GM18867 (cell line): ENCODE measurements at regions not wholly inside any gene's neighbourhood (a gene's known extent, or its start where the extent isn't known, plus 50 kb on each side); places are given as distances from the start of the nearest gene placed in this dataset.

Source experiments
- ATAC-seq: cut with Tn5 transposase; IDR thresholded peaks from one replicate; pipeline ENCODE4 v1.9.1; 2021; ENCODE audit warnings: mild to moderate bottlenecking, moderate library complexity; ENCODE audit not compliant: unreplicated experiment

DNA sequence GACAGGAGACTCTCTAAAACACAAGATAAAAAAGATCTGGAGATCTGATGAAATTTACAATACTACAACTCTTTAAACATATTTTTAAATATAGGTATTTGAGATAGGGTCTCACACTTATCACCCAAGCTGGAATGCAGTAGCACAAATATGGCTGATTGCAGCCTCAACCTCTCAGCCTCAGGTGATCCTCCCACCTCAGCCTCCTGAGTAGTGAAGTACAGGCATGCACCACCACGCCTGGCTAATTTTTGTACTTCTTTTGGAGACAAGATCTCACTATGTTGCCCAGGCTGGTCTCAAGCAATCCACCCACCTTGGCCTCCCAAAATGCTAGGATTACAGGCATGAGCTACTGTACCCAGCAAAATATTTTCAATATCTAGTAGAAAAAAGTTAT, 170.0 kb upstream of the NR5A2 start:
- no peak for ATAC-seq

DNA sequence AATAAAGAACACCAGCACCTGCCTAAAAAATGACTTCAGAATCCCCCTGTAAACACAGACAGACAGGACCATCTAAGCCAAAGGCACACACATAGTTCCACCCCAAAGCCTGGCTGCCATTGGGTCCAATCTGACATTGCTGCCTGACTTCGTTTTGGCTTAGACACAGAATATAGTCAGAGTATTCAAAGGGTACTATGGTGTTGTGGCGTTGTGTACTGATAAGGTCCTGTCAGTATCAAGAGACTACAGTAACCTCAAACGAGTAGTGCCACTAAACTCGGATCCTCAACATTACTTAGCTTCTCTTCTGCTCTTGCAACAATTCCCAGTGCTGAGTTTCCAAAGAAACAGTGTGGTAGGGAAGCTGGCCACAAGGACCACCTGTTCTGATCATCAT, 169.3 kb upstream of the NR5A2 start:
- no peak for ATAC-seq

DNA sequence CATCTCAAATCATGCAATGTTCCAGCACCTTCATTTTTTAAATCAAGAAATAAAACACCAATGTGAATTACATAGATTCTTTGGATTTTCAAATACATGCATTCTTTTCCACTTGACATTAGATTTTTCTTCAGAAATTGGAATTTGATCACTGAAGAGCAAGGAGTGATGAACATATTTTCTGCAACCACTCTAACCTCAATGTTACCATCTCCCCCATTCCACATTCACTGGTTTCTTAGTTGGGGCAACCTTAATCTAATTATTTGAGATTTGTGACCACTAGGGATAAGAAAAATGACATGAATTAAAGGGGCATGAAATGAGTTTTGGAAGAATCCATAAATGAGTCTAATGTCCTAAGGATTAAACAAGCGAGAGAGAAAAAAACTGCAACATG, 168.7 kb upstream of the NR5A2 start:
- ATAC-seq: no peak

DNA sequence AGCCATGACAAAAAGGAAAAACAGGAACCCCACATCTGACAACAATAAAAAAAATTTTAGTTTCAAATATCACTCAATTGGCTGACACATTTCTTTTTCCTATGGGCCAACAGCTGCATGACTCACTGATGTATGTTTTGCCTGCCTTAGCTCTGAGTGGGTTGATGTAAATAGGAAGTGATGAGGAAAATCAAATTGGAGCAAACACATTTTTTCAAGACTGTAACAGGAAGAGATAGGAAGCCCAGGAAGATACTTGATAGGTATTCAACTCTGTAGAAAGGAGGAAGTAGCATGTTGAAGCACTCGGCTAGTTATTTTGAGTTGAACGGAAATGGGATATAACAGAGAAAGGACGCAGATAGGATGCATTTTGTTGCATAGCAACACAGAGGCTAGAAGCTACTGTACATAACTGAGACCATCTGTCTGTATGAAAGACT, 168.0 kb upstream of the NR5A2 start:
- no peak for ATAC-seq

DNA sequence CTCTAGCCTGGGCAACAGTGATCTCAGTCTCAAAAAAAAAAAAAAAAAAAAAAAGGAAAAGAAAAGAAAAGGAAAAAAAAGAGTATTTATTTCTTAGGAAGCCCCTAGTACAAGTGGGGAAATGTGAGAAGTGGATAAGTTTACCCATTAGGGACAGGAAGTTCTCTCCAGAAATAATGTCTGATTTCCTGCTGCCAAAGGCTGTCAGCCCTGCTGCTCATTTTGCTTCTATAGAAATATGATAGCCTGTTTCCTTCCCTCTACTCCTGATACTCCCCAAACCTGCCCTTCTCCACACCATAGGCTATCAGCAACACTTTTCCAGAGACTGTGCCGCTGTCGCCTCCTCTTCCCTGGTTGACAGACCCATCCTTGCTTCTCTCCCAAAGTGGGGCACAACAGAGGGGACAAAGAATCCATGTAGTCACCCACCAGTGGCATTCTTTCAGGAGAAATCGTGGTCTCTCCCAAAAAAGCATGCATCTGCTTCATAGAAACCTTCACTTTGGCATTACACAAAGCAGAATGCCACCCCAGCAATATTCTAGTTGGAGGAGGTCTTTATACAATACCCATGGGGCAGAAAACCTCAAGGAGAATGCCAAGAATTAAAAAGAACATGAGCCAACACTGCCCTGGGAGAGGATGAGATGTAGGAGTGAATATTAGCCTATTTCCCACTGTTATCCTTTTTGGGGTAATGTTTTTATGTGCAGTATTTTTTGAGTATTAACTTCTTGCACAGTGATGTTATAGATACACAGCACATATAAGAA, 166.3 kb upstream of the NR5A2 start:
- no peak for ATAC-seq

DNA sequence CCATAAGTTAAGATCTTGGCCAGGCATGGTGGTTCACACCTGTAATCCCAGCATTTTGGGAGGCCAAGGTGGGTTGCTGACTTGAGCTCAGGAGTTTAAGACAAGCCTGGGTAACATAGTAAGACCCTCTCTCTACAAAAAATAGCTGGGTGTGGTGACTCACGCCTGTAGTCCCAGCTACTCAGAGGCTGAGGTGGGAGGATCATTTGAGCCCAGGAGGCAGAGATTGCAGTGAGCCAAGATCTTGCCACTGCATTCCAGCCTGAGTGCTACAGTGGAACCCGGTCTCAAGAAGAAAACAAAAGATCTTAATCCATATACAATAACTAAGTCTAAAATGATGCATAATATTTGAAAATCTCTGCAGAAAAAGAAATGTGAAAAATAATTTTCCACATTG, 165.5 kb upstream of the NR5A2 start:
- no peak for ATAC-seq

DNA sequence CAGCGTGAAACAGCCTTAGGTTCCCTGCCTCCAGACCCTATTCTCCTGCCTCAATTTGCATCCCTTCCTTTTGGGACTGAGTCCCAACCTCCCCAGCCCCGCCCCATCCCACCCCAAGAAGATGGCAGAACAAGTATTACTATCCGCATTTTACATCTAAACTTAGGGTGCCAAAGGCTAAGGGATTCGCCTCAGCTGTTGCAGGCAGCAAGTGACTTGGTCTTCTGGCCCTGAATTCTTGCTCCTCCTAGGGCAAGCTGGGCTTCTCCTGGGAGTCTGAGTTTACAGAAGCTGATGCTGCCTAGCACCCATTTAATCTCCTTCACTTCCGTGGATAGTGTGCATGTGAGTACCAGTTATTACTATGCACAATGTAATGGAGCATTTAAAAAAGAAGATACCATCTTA, 161.3 kb upstream of the NR5A2 start:
- ATAC-seq: no peak

DNA sequence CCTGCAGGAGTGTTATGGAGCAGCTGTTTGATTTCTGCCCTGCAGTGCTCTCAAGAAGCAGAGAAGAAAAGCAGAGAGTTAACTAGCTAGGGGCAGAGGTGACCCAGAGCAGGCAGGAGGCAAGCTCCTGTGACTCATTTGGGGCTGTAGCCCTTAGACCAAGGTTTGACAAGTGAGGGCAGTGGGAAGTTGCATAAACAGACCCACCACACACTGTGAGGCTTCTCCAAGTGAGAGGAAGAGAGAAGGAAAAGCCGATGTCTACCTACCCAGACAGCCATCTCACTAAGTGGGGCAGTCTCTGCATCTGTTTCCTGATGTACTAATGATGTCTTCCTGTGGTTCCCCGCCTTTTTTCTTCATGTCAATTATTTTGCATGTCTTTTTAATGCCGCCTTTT, 159.9 kb upstream of the NR5A2 start:
- ATAC-seq: no peak

DNA sequence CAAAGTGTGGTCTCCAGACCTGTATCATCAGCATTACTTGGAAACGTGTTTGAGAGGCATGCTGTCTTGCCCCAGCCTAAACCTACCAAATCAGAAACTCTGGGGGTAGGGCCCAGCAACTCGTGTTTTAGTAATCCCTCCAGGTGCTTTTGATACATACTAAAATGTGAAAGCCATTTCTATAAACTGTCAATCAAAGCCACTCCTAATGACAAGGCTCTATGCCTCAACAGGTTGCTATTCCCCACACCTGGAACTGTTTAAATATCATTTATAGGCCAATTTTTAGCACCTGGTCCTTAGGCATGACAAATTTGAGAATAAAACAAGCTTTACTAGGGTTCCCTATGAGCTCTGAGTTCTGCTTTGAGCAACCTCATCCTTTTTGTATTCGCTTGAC, 158.7 kb upstream of the NR5A2 start:
- no peak for ATAC-seq

DNA sequence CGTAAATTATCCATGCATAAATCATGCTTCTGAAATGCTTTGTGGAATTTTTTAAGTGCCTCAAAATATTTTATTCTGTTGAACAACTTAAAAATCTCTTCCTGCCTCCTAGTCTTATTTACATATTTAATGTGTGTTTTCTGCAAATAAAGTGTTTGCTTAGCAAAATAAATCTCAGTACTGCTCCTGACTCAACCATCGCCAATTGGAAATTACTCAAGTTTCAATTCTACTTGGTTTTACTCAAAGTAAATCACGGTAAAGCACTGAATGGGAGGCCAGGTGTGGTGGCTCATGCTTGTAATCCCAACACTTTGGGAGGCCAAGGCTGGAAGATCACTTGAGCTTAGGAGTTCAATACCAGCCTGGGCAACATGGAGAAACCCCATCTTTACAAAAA, 152.2 kb upstream of the NR5A2 start:
- ATAC-seq: no peak

DNA sequence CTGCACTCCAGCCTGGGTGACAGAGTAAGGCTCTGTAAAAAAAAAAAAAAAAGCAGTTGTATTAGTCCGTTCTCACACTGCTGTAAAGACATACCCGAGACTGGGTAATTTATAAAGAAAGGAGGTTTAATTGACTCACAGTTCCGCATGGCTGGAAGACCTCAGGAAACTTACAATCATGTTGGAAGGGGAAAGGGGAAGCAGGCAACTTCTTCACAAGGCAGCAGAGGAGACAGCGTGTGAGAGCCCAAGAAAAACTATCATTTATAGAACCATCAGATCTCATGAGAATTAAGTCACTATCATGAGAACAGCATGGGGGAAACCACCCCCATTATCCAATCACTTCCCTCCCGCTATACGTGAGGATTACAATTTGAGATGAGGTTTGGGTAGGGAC, 151.7 kb upstream of the NR5A2 start:
- ATAC-seq: no peak

DNA sequence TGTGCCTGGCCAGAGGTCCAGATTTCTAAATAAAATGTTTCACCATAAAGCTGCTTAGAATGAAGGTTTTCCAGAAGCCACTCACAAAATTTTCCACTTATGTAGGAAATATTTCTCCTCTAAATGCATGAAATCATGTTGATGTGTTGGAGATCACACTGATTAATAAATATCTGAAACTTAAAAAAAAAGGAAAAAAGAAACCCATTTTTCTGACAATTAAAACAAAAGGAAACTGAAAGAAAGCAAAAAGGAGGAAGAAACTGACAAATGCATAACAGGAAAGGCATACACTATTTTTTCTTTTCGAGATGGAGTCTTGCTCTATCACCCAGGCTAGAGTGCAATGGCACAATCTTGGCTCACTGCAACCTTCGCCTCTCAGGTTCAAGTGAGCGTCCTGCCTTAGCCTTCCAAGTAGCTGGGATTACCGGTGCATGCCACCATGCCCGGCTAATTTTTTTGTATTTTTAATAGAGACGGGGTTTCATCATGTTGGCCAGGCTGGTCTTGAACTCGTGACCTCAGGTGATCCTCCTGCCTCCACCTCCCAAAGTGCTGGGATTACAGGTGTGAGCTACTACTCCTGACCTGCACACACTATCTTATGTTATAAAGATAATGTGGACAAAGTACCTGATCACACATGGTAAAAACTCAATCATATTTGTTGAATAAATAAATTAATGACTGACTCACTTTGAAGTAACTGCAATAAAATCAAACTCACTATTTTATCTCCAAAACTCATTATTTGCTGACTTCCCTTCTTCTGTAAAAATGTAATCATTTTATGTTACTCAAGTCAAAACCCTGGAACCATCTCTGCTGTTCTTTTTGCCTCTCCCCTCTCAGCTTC, 149.8 kb upstream of the NR5A2 start:
- no peak for ATAC-seq

DNA sequence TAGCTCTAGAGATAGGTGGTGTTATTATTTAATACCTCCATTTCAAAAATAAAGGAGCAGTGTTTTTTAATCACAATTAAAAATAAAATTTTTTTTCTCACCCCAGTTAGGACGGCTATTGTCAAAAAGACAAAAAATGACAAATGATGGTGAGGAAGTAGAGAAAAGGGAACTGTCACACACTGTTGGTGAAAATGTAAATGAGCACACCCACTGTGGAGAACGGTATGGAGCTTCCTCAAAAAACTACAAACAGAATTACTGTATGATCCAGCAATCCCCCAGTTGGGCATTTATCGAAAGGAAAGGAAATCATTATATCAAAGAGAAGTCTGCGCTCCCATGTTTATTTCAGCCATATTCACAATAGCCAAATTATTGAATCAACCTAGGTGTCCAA, 148.7 kb upstream of the NR5A2 start:
- ATAC-seq: no peak

DNA sequence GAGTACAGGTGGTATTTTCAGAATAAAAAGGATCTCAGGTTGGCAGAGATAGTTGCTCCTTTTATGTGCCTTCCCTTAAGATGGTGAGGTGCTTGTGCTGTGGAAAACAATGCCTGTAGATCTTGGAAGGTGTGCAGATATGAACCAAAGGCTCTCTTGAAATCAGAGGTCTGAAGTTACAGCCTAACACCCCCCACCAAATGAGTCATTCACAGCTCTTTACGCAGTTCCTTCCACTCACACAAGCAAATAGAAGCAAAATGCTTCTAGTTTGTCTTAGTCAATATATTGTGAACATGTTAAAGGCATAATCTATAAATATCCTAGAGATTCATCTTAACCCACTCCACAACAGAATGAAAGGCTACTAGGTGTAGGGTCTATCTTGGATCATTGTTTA, 128.9 kb upstream of the NR5A2 start:
- no peak for ATAC-seq

DNA sequence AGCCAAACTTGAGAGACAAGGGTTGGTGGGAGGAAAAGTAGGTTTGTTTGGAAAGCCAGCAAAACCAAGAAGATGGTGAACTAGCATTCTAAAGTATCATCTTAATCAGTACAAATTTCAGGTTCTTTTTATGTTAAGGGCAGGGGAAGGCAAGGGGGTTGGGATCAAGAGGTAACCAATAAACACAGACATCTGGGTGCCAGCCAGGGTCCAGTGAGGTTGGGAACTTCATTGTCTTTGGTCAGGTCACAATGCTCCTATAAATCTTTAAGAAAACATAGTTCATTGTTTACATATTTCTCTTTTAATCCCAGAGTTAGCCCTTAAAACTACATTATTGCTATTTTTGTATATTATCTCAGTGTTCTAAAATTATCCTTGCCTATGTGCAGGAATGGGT, 126.2 kb upstream of the NR5A2 start:
- ATAC-seq: no peak

DNA sequence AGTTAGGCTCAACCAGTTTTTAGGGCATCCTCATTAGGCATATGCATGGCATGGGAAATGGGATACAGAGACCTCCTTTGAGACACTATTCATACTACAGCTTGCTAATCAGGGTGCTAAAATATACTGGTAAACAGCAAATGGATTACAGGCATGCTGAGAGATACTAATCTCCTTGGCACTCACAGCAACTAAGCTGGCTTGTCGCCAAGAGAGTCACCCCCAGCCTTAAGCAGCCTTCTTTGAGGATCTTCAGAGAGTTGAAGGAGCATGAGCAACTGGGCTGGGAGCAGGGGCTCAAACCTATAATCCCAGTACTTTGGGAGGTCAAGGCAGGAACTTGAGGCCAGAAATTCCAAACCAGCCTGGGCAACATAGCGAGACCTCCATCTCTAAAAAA, 120.1 kb upstream of the NR5A2 start:
- ATAC-seq: no peak

DNA sequence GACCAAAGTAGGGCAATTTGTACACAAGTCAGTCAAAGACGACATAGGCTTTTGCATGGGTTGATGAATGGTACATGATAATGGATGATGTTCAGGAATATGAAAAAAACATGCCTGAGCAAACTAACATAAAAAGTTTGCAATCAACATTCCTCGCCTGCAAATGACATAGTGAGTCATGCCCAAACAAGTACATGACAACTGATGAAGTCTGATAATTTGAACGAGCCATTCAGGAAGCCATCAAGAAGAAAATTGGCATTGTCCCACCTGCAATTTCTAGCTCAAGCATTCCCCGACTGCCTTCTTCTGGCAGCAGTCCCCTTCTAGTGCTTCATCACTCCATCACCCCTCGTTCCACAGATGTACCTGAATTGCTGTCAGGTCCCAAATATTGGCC, 118.4 kb upstream of the NR5A2 start:
- no peak for ATAC-seq

DNA sequence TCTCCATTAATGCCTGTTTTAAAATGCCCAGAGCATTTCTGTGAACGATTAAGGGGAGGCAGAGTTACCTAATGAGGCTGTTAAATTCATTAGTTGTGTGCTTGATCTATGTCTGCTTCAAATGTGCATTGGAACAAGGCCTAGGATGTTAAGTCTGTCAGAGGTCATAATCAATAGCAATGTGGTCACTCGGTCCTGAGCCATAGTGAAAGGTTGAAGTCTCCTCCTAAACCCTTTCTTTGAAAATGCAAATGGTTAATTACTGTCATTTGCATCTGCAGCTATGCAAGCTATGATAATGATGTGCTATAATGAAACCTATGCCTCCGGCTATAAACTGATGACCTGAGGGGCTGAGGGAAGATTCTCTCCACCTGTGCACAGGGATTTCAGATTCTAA, 114.2 kb upstream of the NR5A2 start:
- ATAC-seq: no peak

DNA sequence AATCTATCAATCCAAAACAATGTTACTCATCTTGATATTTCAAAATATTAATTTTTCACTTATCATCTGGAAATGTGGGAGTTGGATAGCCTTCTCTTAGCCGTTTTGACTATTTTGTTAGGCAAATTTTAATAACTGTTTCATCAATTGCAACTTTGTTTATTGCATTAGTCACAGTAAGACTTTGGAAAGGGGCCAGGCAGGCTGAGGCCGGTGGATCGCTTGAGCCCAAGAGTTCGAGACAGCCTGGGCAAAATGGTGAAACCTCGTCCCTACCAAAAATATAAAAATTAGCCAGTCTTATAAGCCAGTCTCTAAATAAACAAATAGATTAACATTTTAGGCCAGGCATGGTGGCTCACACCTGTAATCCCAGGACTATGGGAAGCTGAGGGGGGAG, 113.0 kb upstream of the NR5A2 start:
- no peak for ATAC-seq

DNA sequence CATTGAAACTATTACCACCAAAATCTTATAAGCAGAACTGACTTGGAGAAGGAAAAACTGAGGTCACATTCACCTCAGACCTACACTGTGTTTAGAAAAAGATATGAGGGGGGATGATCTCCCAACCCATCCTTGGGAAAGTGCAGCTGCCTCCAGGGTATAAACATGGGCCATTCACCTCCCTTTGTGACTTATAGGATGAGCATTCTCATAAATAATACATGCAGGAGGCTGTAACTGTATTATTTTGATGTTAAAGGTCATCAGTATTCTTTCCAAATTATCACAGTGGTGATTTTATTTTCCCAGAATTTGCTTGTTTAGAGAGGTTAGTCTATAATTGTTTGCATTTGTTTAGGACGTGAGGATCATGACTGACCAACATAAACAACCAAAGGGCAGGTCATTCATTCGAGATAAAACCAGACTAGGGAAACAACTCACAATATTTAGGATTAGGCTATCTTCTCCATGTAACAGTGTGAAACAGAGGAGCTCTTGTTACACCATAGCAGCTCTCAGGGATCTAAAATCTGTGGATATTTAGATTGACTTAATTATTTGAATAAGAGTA, 109.2 kb upstream of the NR5A2 start:
- no peak for ATAC-seq

DNA sequence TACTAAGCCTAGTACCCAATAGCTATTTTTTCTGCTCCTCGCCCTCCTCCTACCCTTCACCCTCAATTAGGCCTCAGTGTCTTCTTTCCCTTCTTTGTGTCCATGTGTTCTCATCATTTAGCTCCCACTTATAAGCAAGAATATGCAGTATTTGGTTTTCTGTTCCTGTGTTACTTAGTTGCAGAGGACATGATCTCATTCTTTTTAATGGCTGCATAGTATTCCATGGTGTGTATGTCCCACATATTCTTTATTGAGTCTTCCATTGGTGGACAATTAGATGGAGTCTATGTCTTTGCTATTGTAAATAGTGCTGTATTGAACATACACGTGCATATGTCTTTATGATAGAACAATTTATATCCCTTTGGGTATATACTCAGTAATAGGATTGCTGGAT, 106.9 kb upstream of the NR5A2 start:
- no peak for ATAC-seq

DNA sequence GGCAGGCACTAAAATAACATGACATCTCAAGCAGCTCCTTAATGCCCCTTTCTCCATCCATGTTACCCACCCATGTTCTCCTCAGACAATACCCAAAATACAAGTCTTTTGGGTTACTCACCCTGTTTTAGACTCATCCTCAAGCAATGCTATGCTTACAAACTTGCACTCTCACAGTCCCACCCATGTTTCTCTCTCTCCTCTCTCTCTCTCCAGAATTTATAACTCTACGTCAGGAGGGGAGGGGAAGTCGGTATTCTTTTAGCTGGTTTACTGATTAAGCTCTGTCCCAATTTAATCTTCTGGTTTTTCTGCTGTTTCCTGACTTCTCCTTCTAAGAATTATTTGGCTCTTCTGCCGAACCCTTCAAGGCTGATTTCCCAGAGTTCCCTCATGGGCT, 98.0 kb upstream of the NR5A2 start:
- ATAC-seq: no peak
